HG02610 (cell line): ENCODE measurements at regions not wholly inside any gene's neighbourhood (a gene's known extent, or its start where the extent isn't known, plus 50 kb on each side); places are given as distances from the start of the nearest gene placed in this dataset.
A peak's percentile ranks its signal among the peaks of the same experiment; 100 is the strongest.

Experiments used
- ATAC-seq: cut with Tn5 transposase; IDR thresholded peaks from one replicate; pipeline ENCODE4 v1.9.1; 2021; ENCODE audit warnings: mild to moderate bottlenecking, moderate library complexity; ENCODE audit not compliant: unreplicated experiment

- ATAC-seq, result no peak
Measured at GRCh38 chr1:204736836-204737235, 51.3 kb upstream of the LRRN2 start.

- ATAC-seq, result no peak
Measured at GRCh38 chr1:204738506-204738905, 53.0 kb upstream of the LRRN2 start.

GRCh38 chr1:204740354-204740753 lies 54.8 kb upstream of the LRRN2 start:
- ATAC-seq, result no peak

- no peak for ATAC-seq
Measured at GRCh38 chr1:204741440-204741839, 55.9 kb upstream of the LRRN2 start.

GRCh38 chr1:204742676-204743251 lies 57.2 kb upstream of the LRRN2 start:
- ATAC-seq, result no peak

GRCh38 chr1:204744107-204744779 lies 58.7 kb upstream of the LRRN2 start:
- no peak for ATAC-seq

- ATAC-seq, result no peak
Measured at GRCh38 chr1:204746838-204747442, 61.4 kb upstream of the LRRN2 start.

- no peak for ATAC-seq
Measured at GRCh38 chr1:204751480-204751879, 65.9 kb upstream of the LRRN2 start.

GRCh38 chr1:204751883-204752687 lies 66.5 kb upstream of the LRRN2 start:
- ATAC-seq, result no peak

- no peak for ATAC-seq
Measured at GRCh38 chr1:204752688-204753040, 67.1 kb upstream of the LRRN2 start.

GRCh38 chr1:204754821-204755220 lies 69.3 kb upstream of the LRRN2 start:
- ATAC-seq, result no peak

- no peak for ATAC-seq
Measured at GRCh38 chr1:204756349-204756748, 70.8 kb upstream of the LRRN2 start.

GRCh38 chr1:204756811-204757210 lies 71.3 kb upstream of the LRRN2 start:
- no peak for ATAC-seq

- no peak for ATAC-seq
Measured at GRCh38 chr1:204758601-204759000, 73.1 kb upstream of the LRRN2 start.

GRCh38 chr1:204760350-204760749 lies 74.8 kb upstream of the LRRN2 start:
- ATAC-seq, result no peak

- no peak for ATAC-seq
Measured at GRCh38 chr1:204760757-204761156, 75.2 kb upstream of the LRRN2 start.

GRCh38 chr1:204763773-204764427 lies 78.4 kb upstream of the LRRN2 start:
- ATAC-seq, result peak; percentile 75

GRCh38 chr1:204769997-204770396 lies 84.5 kb upstream of the LRRN2 start:
- no peak for ATAC-seq

- ATAC-seq, result no peak
Measured at GRCh38 chr1:204771358-204771757, 85.8 kb upstream of the LRRN2 start.

- ATAC-seq, result no peak
Measured at GRCh38 chr1:204773246-204773645, 87.7 kb upstream of the LRRN2 start.

- no peak for ATAC-seq
Measured at GRCh38 chr1:204775546-204775945, 90.0 kb upstream of the LRRN2 start.
